ENCODE measurements at regions not wholly inside any gene's neighbourhood (a gene's known extent, or its start where the extent isn't known, plus 50 kb on each side); places are given as distances from the start of the nearest gene placed in this dataset.
"Not testable (repeated sequence)": the region's sequence is repeated elsewhere in the genome, so short reads cannot be mapped to it uniquely, and the experiment has no call there.

DNA sequence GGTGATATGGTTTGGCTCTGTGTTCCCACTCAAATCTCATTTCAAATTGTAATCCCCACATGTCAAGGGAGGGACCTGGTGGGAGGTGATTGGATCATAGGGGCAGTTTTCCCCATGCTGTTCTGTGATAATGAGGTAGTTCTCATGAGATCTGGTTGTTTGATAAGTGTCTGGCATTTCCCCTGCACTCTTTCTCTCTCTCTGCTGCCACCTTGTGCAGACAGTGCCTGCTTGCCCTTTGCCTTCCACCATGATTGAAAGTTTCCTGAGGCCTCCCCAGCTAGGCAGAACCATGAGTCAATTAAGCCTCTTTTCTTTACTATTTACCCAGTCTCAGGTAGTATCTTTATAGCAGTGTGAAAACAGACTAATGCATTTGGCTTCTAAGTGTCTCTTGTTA is 284.7 kb downstream of the ARPP21 start:
- TF ChIP-seq, protein P1, sequence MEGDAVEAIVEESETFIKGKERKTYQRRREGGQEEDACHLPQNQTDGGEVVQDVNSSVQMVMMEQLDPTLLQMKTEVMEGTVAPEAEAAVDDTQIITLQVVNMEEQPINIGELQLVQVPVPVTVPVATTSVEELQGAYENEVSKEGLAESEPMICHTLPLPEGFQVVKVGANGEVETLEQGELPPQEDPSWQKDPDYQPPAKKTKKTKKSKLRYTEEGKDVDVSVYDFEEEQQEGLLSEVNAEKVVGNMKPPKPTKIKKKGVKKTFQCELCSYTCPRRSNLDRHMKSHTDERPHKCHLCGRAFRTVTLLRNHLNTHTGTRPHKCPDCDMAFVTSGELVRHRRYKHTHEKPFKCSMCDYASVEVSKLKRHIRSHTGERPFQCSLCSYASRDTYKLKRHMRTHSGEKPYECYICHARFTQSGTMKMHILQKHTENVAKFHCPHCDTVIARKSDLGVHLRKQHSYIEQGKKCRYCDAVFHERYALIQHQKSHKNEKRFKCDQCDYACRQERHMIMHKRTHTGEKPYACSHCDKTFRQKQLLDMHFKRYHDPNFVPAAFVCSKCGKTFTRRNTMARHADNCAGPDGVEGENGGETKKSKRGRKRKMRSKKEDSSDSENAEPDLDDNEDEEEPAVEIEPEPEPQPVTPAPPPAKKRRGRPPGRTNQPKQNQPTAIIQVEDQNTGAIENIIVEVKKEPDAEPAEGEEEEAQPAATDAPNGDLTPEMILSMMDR (conservative IDR thresholded peaks at IDR 0.05; ENCODE audit: low read depth, low read length), result peak; percentile 75
- DNase-seq (ENCODE audit: low read depth), result peak; percentile 61
- H3K4me3 ChIP-seq (ENCODE audit: low read depth, low read length), result not testable (repeated sequence)

DNA sequence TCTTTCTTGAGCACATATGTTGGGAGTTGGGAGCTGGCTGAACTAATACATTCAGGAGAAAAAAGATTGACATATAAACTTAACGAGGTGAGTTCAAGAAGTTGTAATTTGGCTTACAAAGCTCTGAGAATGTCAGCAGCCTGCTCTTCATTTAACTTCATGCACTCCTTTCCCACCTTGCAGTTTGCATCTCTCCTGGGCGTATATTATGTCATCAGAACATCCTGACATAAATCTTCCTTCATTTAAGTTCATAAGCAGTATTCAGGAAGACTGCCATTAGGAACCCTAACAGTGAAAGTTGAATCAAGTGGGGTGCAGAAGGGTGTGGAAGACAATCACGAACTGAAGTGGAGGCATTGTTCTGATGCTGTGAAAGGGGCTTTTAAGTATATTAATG is 288.1 kb downstream of the ARPP21 start:
- no peak for DNase-seq (ENCODE audit: low read depth)
- TF ChIP-seq, protein P1 (conservative IDR thresholded peaks at IDR 0.05; ENCODE audit: low read depth, low read length), result no peak

DNA sequence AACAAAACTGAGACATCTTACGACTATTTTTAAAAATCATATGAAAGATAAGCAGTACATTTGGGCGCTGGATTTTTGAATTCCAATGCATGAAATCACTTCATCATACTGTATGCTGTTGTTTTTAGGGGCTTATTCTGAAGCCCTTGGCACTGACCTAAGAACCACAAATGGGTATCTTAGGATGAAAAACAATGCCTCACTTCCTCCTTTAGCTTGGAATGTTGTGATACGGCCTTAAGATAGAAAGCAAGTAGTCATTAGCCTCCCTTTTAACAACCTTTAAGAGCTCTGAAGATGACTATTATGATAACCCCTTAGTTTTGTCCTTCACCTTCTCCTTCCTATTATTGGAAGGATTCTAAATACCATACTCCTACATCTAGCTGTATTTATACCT is 289.8 kb downstream of the ARPP21 start:
- peak; percentile 31 for DNase-seq (ENCODE audit: low read depth)
- TF ChIP-seq, protein P1 (conservative IDR thresholded peaks at IDR 0.05; ENCODE audit: low read depth, low read length), result no peak

More for the DNA sequence above, 288.1 kb downstream of the ARPP21 start:
- H3K4me3 ChIP-seq (ENCODE audit: low read depth, low read length), result no peak overlapping the region

DNA sequence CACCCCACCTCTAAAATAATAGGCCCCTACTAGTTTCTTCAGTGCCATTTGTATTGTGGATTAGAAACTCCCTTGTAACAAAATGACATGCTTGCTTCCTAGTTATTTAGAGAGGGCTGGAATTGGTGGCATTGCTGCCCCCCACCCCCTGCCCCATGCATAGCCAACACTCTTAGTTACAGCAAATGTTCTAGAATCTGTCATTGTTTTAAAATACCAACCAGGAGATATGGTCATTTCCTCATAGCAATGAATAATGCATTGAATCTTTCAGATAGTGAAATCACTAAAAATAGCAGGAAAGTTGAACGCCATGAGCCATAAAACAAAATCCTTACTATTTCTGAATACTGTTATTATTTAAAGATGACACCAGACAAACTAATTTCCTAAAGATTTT is 292.5 kb downstream of the ARPP21 start:
- TF ChIP-seq, protein P1 (conservative IDR thresholded peaks at IDR 0.05; ENCODE audit: low read depth, low read length), result no peak
- H3K4me3 ChIP-seq (ENCODE audit: low read depth, low read length), result no peak overlapping the region
- DNase-seq (ENCODE audit: low read depth), result no peak

More for the DNA sequence above, 289.8 kb downstream of the ARPP21 start:
- no peak overlapping the region for H3K4me3 ChIP-seq (ENCODE audit: low read depth, low read length)

DNA sequence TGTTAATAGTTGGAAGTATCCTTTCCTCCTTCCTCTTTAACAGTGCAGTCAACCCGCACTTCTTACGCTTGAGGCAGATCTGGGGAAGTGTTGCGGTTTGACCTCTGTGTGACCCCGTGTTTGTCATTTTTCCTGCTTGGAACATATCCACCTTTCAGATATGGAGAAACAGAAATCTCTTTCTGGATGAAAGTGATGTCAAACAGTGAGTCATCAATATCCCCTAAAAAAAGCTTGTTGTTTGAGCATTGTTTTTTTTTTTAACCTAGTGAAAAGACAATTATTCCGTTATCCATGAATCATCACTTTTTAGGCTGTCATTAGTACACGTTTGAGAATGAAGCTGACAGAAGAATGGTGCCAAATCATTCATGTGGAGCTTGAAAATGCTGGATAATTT is 293.7 kb downstream of the ARPP21 start:
- TF ChIP-seq, protein P1 (conservative IDR thresholded peaks at IDR 0.05; ENCODE audit: low read depth, low read length), result no peak
- peak; percentile 92 for DNase-seq (ENCODE audit: low read depth)
- H3K4me3 ChIP-seq (ENCODE audit: low read depth, low read length), result no peak overlapping the region

DNA sequence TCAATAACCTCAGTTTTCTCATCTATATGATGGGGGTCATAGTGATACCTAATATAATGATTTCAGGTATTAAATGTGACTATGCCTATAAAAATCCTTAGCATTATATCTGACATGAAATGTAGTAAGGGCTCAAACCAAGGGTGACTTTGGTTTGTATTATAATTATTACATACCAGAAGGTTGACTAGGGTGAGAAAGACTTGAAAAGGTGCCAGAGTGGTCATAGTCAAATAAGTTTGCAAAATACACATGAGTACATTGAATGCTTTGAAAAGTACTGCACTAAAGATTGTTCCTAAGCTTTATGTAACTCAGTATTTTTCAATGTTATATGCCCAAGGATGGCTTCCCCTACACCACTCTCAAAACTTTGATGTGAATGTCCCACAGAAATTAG is 297.2 kb downstream of the ARPP21 start:
- TF ChIP-seq, protein P1 (conservative IDR thresholded peaks at IDR 0.05; ENCODE audit: low read depth, low read length), result no peak
- H3K4me3 ChIP-seq (ENCODE audit: low read depth, low read length), result no peak overlapping the region
- DNase-seq (ENCODE audit: low read depth), result peak; percentile 71

DNA sequence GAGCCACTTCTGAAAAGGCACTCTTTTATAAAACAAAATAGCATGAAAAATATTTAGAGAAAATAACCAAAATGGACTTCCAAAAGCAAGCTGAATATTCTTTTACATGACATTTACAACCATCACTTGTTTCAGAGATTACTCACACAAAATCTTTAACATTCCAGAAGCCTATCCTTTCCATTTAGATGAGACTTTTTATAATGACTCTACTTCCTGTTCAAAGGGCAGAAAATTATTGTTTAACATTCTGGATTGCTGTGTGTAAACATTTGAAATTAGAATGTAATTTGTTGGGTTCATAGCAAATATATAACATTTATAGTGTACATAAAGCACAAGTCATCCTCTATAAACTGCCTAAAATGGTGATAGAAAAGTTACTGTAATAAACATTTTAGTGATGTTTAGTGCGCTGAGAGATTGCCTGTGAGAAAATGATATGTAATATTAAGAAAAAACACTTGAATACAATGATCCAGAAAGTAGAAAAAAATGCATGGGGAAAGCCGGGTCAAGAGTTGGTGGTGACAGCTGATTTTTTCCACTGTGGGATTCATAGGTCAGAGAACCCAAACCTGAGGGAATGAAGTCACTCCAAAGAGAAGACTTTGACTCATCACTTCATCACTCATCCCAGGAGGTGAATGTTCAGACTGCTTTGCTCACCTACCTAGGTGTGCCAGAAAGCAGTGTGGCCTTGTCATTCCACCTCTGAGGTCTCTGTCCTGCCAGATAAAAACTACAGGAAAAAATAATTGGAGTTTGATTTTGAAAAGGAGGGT is 305.8 kb downstream of the ARPP21 start:
- H3K4me3 ChIP-seq (ENCODE audit: low read depth, low read length), result no peak overlapping the region
- TF ChIP-seq, protein P1 (conservative IDR thresholded peaks at IDR 0.05; ENCODE audit: low read depth, low read length), result no peak
- peak; percentile 42 for DNase-seq (ENCODE audit: low read depth)

All from choroid plexus epithelial cell (primary cell).